ENCODE measurements at regions not wholly inside any gene's neighbourhood (a gene's known extent, or its start where the extent isn't known, plus 50 kb on each side); places are given as distances from the start of the nearest gene placed in this dataset.
"Not testable (repeated sequence)": the region's sequence is repeated elsewhere in the genome, so short reads cannot be mapped to it uniquely, and the experiment has no call there.

DNA sequence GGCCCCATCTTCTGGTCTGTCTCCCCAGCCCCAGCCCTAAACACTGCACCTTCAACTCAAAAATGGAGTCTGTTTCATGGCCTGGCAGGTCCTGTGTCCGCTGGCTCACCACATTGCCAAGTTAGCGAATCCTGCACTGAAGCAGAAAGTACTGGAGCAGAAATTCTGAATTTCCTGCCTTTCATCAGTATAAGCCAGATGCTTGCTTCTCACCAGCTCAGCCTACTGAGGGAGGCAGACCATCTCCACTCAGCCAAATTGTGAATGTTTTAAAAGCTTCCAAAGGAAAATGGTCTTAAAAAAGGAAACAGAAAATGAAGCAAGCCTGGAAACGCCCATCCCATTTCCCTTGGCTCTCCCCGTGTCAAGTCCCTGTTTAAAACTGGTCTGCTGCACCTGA lies 157.8 kb downstream of the C1D start:
- TF ChIP-seq CREB1 (CRISPR knock-in tag; IDR thresholded peaks at IDR 0.05; ENCODE audit: low read depth): no peak
- TF ChIP-seq, protein P1, sequence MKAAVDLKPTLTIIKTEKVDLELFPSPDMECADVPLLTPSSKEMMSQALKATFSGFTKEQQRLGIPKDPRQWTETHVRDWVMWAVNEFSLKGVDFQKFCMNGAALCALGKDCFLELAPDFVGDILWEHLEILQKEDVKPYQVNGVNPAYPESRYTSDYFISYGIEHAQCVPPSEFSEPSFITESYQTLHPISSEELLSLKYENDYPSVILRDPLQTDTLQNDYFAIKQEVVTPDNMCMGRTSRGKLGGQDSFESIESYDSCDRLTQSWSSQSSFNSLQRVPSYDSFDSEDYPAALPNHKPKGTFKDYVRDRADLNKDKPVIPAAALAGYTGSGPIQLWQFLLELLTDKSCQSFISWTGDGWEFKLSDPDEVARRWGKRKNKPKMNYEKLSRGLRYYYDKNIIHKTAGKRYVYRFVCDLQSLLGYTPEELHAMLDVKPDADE (IDR thresholded peaks at IDR 0.05): no peak
- Histone ChIP-seq H3K27ac (ENCODE audit: low read depth) (no peak overlapping the region), H3K27me3 (ENCODE audit: insufficient read depth) (no peaks in the 10 kb centered on the region), H3K4me2 (no peak overlapping the region), H2AFZ (no peak overlapping the region), H3K4me1 (ENCODE audit: insufficient read depth) (no peaks in the 10 kb centered on the region; the same call in 1 of the 2 replicates), H3F3A (replicated peaks; ENCODE audit: low read depth) (no peaks in the 10 kb centered on the region), H4K20me1 (replicated peaks; ENCODE audit: insufficient read depth) (no peaks in the 10 kb centered on the region), H3K36me3 (ENCODE audit: insufficient read depth) (no peaks in the 10 kb centered on the region; the same call in 1 of the 2 replicates), H3K4me3 (no peak overlapping the region), H3K9me2 (ENCODE audit: insufficient read depth) (no peaks in the 10 kb centered on the region), H3K79me2 (replicated peaks; ENCODE audit: insufficient read depth) (no peaks in the 10 kb centered on the region)
- ATAC-seq (no peak), DNase-seq (ENCODE audit: low spot score) (no peak)
- peaks cover 4% of the 10 kb centered on the region for H3K9me3 Mint-ChIP-seq
- peaks cover 7% of the 10 kb centered on the region for H3K27me3 Mint-ChIP-seq (ENCODE audit: insufficient read depth, low read depth, poor library complexity)
- H3K4me1 Mint-ChIP-seq: peaks cover 6% of the 10 kb centered on the region; the same call in 1 of the 3 replicates
- H3K27ac Mint-ChIP-seq: no peak overlapping the region
- H3K4me3 Mint-ChIP-seq: no peak overlapping the region
- peaks cover 4% of the 10 kb centered on the region; the same call in 2 of the 3 replicates for H3K36me3 Mint-ChIP-seq (ENCODE audit: low read depth)

DNA sequence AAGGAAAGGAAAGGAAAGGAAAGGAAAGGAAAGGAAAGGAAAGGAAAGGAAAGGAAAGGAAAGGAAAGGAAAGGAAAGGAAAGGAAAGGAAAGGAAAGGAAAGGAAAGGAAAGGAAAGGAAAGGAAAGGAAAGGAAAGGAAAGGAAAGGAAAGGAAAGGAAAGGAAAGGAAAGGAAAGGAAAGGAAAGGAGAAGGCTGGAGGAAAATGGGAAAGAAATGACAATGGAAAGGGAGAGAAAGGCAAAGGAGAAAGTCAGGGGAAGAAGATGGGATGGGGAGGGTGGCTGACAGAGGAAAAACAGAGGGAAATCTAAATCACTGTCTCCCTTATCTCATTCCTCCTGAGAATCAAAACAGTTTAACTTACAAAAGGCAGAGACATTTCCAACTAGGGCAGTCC lies 156.3 kb downstream of the C1D start:
- H3K36me3 ChIP-seq (ENCODE audit: insufficient read depth); H3K4me1 Mint-ChIP-seq; H3K79me2 ChIP-seq (replicated peaks; ENCODE audit: insufficient read depth); H2AFZ ChIP-seq; H3K4me3 Mint-ChIP-seq; H3F3A ChIP-seq (replicated peaks; ENCODE audit: low read depth); ATAC-seq; H3K4me2 ChIP-seq; H3K4me3 ChIP-seq; DNase-seq (ENCODE audit: low spot score); H3K27me3 Mint-ChIP-seq (ENCODE audit: insufficient read depth, low read depth, poor library complexity); H3K9me3 Mint-ChIP-seq; H3K4me1 ChIP-seq (ENCODE audit: insufficient read depth); H3K27ac Mint-ChIP-seq; H4K20me1 ChIP-seq (replicated peaks; ENCODE audit: insufficient read depth); H3K9me2 ChIP-seq (ENCODE audit: insufficient read depth); H3K27me3 ChIP-seq (ENCODE audit: insufficient read depth); H3K27ac ChIP-seq (ENCODE audit: low read depth); H3K36me3 Mint-ChIP-seq (ENCODE audit: low read depth): not testable (repeated sequence)

DNA sequence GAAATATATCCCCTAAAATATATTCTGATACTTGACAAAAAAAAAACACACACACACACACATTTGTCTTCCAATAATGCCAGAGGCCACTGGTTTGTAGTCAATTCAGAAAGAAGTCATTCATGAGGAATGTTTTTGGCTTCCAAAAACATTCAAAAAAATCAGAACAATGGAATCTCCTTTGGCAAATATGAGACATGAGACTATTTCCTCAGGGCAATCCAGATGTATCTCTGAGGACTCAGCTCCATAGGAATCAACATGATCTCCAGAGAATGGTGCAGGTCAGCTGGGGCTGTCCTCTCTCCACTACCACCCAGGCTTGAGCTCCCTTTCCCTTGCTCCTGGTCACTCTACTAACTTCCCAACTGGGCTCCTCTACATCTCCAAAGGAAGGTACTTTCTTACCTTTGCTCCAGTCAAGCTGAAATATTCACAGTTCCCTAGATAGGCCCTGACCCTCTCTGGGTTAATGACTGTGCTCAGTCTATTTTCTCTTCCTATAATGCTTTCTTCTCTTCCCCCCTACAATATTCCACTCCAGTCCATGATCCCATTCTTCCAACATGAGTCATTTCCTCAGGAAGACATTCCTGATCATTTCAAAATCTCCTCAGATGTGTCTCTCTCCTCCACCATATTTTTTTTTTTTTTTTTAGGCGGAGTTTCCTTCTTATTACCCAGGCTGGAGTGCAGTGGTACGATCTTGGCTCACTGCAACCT lies 145.3 kb downstream of the C1D start:
- Histone ChIP-seq H3K4me3 (no peak overlapping the region), H4K20me1 (replicated peaks; ENCODE audit: insufficient read depth) (no peaks in the 10 kb centered on the region), H3K79me2 (replicated peaks; ENCODE audit: insufficient read depth) (no peaks in the 10 kb centered on the region), H3K36me3 (ENCODE audit: insufficient read depth) (no peaks in the 10 kb centered on the region), H3K27ac (ENCODE audit: low read depth) (no peak overlapping the region), H2AFZ (no peak overlapping the region), H3F3A (replicated peaks; ENCODE audit: low read depth) (no peaks in the 10 kb centered on the region), H3K4me2 (no peak overlapping the region), H3K9me2 (ENCODE audit: insufficient read depth) (no peaks in the 10 kb centered on the region), H3K27me3 (ENCODE audit: insufficient read depth) (no peaks in the 10 kb centered on the region), H3K4me1 (ENCODE audit: insufficient read depth) (peaks cover 9% of the 10 kb centered on the region)
- DNase-seq (ENCODE audit: low spot score): no peak
- Mint-ChIP-seq H3K4me3 (no peak overlapping the region), H3K27me3 (ENCODE audit: insufficient read depth, low read depth, poor library complexity) (peaks cover 2% of the 10 kb centered on the region), H3K27ac (no peak overlapping the region), H3K36me3 (ENCODE audit: low read depth) (no peaks in the 10 kb centered on the region), H3K9me3 (no peaks in the 10 kb centered on the region; the same call in 1 of the 3 replicates), H3K4me1 (peaks cover 12% of the 10 kb centered on the region)
- ATAC-seq: no peak
- TF ChIP-seq NANOG (IDR thresholded peaks at IDR 0.05; ENCODE audit: borderline replicate concordance): no peak
- no peak for TF ChIP-seq ZNF114 (CRISPR knock-in tag; IDR thresholded peaks at IDR 0.05)
- no peak for TF ChIP-seq EZH2phosphoT487 (IDR thresholded peaks at IDR 0.05; ENCODE audit: unreplicated experiment)
- no peak for TF ChIP-seq JUNB (IDR thresholded peaks at IDR 0.05; ENCODE audit: unreplicated experiment)
- no peak for TF ChIP-seq EZH2 (IDR thresholded peaks at IDR 0.05; ENCODE audit: low read depth, unreplicated experiment)
- TF ChIP-seq POLR2AphosphoS5 (IDR thresholded peaks at IDR 0.05; ENCODE audit: low read depth): no peak
- no peak for TF ChIP-seq STAT1 (IDR thresholded peaks at IDR 0.05; ENCODE audit: unreplicated experiment)
- TF ChIP-seq, protein P1 (IDR thresholded peaks at IDR 0.05): no peak
